Naive thymus-derived CD4-positive, alpha-beta T cell (primary cell): ENCODE measurements at regions not wholly inside any gene's neighbourhood (a gene's known extent, or its start where the extent isn't known, plus 50 kb on each side); places are given as distances from the start of the nearest gene placed in this dataset.

Source experiments
- ATAC-seq: fragments of 150-1000 bp; cut with Tn5 transposase; 2 replicates; pipeline ENCODE4 v1.10.0; 2021; ENCODE audit warnings: mild to moderate bottlenecking, moderate library complexity
- CTCF ChIA-PET: fragments of 350-600 bp; sonication (Branson Sonifier 250); formaldehyde crosslinking; loops from one replicate; lab custom pipeline; 2021; ENCODE audit warnings: antibody characterized with exemption; lab: Charles Lee
- POLR2A ChIA-PET: fragments of 350-600 bp; sonication (Branson Sonifier 250); formaldehyde crosslinking; loops from one replicate; lab custom pipeline; 2021; ENCODE audit warnings: antibody characterized with exemption, inconsistent platforms; lab: Charles Lee
- DNase-seq, 9 donors: peaks; one replicate each; pipeline versions ENCODE4 v3.0.0 to v3.0.0-alpha.2; 2020 to 2022; ENCODE audit warnings: mixed read lengths in 1 of 9
- H3K27ac ChIP-seq: one replicate; pipeline ENCODE4 v1.7.0; 2013; ENCODE audit warnings: mild to moderate bottlenecking, low read depth, low read length, moderate library complexity
- H3K27me3 ChIP-seq, 2 donors: one replicate each; pipeline ENCODE4 v1.7.0; 2013; ENCODE audit warnings: low read length in 2 of 2, mild to moderate bottlenecking in 2 of 2, moderate library complexity in 2 of 2; ENCODE audit not compliant: control insufficient read depth in 2 of 2, insufficient read depth in 2 of 2
- H3K36me3 ChIP-seq, 3 experiments: 1 replicate in 2 of 3; 2 replicates in 1 of 3; pipeline ENCODE4 v1.7.0; 2013; ENCODE audit warnings: low read length in 3 of 3, mild to moderate bottlenecking in 3 of 3, moderate library complexity in 1 of 3; ENCODE audit not compliant: insufficient read depth in 3 of 3, control insufficient read depth in 2 of 3
- H3K4me1 ChIP-seq, 2 donors: one replicate each; pipeline ENCODE4 v1.7.0; 2013; ENCODE audit warnings: low read length in 2 of 2, mild to moderate bottlenecking in 2 of 2, moderate library complexity in 1 of 2; ENCODE audit not compliant: control insufficient read depth in 2 of 2, insufficient read depth in 2 of 2
- H3K4me3 ChIP-seq: 2 replicates; pipeline ENCODE4 v1.7.0; 2013; ENCODE audit warnings: mild to moderate bottlenecking, low read length
- H3K9me3 ChIP-seq, 3 experiments: 1 replicate in 2 of 3; 2 replicates in 1 of 3; pipeline ENCODE4 v1.7.0; 2013; ENCODE audit warnings: low read length in 3 of 3; ENCODE audit not compliant: control insufficient read depth in 2 of 3
- H3K27ac Mint-ChIP-seq, 9 donors: one replicate each; pipeline ENCODE4 v1.8.0; 2020 to 2022; ENCODE audit warnings: mixed read lengths in 9 of 9, mild to moderate bottlenecking in 8 of 9, moderate library complexity in 5 of 9, inconsistent platforms in 2 of 9
- H3K27me3 Mint-ChIP-seq, 5 donors: one replicate each; pipeline ENCODE4 v1.8.0; 2021 to 2022; ENCODE audit warnings: mixed read lengths in 5 of 5, mild to moderate bottlenecking in 1 of 5
- H3K36me3 Mint-ChIP-seq, 5 donors: one replicate each; pipeline ENCODE4 v1.8.0; 2020 to 2022; ENCODE audit warnings: mixed read lengths in 5 of 5, mild to moderate bottlenecking in 3 of 5, inconsistent platforms in 1 of 5
- H3K4me1 Mint-ChIP-seq, 7 donors: one replicate each; pipeline ENCODE4 v1.8.0; 2020 to 2022; ENCODE audit warnings: mixed read lengths in 7 of 7, mild to moderate bottlenecking in 3 of 7, inconsistent platforms in 1 of 7
- H3K4me3 Mint-ChIP-seq, 10 donors: one replicate each; pipeline ENCODE4 v1.8.0; 2020 to 2022; ENCODE audit warnings: mild to moderate bottlenecking in 10 of 10, mixed read lengths in 10 of 10, moderate library complexity in 6 of 10, inconsistent platforms in 2 of 10
- H3K9me3 Mint-ChIP-seq, 11 donors: one replicate each; pipeline ENCODE4 v1.8.0; 2020 to 2022; ENCODE audit warnings: mixed read lengths in 11 of 11, mild to moderate bottlenecking in 4 of 11, inconsistent platforms in 1 of 11, moderate library complexity in 1 of 11
- intact Hi-C, 2 donors: fragments of 100-400 bp; cut with micrococcal nuclease; formaldehyde crosslinking; loops; one replicate each; pipeline ENCODE4 v1.15.1; 2023

DNA sequence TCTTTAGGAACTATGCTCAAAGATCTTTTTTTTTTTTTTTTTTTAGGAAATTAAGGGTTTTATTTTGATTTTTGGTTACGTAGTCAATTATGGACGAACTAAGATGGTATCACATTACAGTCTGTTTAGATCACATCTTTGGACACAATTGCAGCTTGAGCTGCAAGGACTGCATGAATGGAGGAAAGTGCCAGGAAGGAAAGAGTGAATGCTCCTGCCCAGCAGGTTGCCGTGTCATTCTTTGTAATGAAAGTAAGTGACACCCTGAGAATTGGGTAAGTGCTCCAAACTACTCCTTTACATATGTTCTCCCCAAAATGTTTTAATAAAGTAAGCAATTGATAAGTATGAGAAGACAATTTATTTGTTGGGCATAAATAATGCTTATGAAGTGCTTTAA is 716.5 kb upstream of the GOLIM4 start:
- no peaks in the 10 kb centered on the region for H3K36me3 ChIP-seq
- ATAC-seq = no peak
- no peaks in the 10 kb centered on the region for H3K9me3 ChIP-seq
- Mint-ChIP-seq H3K4me3 (no peak overlapping the region), H3K27ac (no peak overlapping the region), H3K4me1 (no peaks in the 10 kb centered on the region), H3K27me3 (no peaks in the 10 kb centered on the region), H3K9me3 (peaks cover 0 to 8% (median 0%) of the 10 kb centered on the region in 11 donors), H3K36me3 (no peaks in the 10 kb centered on the region)
- no peaks in the 10 kb centered on the region for H3K27me3 ChIP-seq
- no peaks in the 10 kb centered on the region for H3K4me1 ChIP-seq
- H3K4me3 ChIP-seq = no peak overlapping the region
- intact Hi-C loops = no loop called here
- ChIA-PET CTCF (no interaction called here), POLR2A (no interaction called here)
- no peak for DNase-seq
- H3K27ac ChIP-seq = no peak overlapping the region

GRCh38 chr3:168808596-168808995 is 712.9 kb upstream of the GOLIM4 start:
- intact Hi-C loops = no loop called here
- H3K4me3 ChIP-seq = no peak overlapping the region
- no peak for ATAC-seq
- H3K36me3 ChIP-seq = no peaks in the 10 kb centered on the region
- H3K27me3 Mint-ChIP-seq = no peaks in the 10 kb centered on the region
- no peaks in the 10 kb centered on the region for H3K27me3 ChIP-seq
- DNase-seq = no peak
- H3K36me3 Mint-ChIP-seq = no peaks in the 10 kb centered on the region
- no peaks in the 10 kb centered on the region for H3K4me1 ChIP-seq
- H3K27ac ChIP-seq = no peak overlapping the region
- ChIA-PET CTCF (no interaction called here), POLR2A (no interaction called here)
- H3K9me3 Mint-ChIP-seq = peaks cover 0 to 5% (median 0%) of the 10 kb centered on the region in 11 donors
- H3K9me3 ChIP-seq = no peaks in the 10 kb centered on the region
- no peak overlapping the region for H3K4me3 Mint-ChIP-seq
- H3K4me1 Mint-ChIP-seq = no peaks in the 10 kb centered on the region
- H3K27ac Mint-ChIP-seq = no peak overlapping the region

- peaks cover 0 to 5% (median 0%) of the 10 kb centered on the region in 11 donors for H3K9me3 Mint-ChIP-seq
- H3K36me3 ChIP-seq = no peaks in the 10 kb centered on the region
- no peak overlapping the region for H3K4me3 ChIP-seq
- no peak overlapping the region for H3K27ac Mint-ChIP-seq
- no peaks in the 10 kb centered on the region for H3K27me3 ChIP-seq
- no peaks in the 10 kb centered on the region for H3K9me3 ChIP-seq
- H3K4me1 Mint-ChIP-seq = no peaks in the 10 kb centered on the region
- ChIA-PET CTCF (no interaction called here), POLR2A (no interaction called here)
- H3K27me3 Mint-ChIP-seq = no peaks in the 10 kb centered on the region
- no peaks in the 10 kb centered on the region for H3K36me3 Mint-ChIP-seq
- intact Hi-C loops = no loop called here
- H3K4me3 Mint-ChIP-seq = no peak overlapping the region
- ATAC-seq (no peak), DNase-seq (no peak)
- H3K27ac ChIP-seq = no peak overlapping the region
- H3K4me1 ChIP-seq = no peaks in the 10 kb centered on the region
These were observed 711.7 kb upstream of the GOLIM4 start for GRCh38 chr3:168807448-168807847.

DNA sequence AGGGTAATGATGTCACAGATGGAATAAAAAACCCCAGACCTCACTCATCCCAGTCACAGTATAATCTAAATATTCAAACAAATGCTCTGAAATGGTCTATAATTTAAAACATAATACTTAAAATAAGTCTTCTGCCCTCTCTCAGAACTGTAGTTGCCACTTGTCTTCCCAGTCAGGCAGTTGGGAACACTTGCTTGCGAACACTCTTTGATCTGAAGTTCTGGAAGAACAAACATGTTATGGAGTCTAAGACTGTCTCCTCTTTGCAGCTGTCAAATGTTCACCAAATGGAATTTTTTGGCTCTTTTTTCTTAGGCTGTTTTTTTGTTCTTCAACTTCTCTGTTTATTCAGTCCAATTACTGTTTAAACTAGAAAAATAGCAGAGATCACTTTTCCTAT is 711.1 kb upstream of the GOLIM4 start:
- H3K36me3 Mint-ChIP-seq = no peaks in the 10 kb centered on the region
- intact Hi-C loops = no loop called here
- H3K4me1 Mint-ChIP-seq = no peaks in the 10 kb centered on the region
- Histone ChIP-seq H3K4me3 (no peak overlapping the region), H3K27me3 (no peaks in the 10 kb centered on the region), H3K4me1 (no peaks in the 10 kb centered on the region), H3K27ac (no peak overlapping the region), H3K9me3 (no peaks in the 10 kb centered on the region), H3K36me3 (no peaks in the 10 kb centered on the region)
- ATAC-seq (no peak), DNase-seq (no peak)
- no peak overlapping the region for H3K27ac Mint-ChIP-seq
- no peak overlapping the region for H3K4me3 Mint-ChIP-seq
- POLR2A ChIA-PET = no interaction called here
- H3K9me3 Mint-ChIP-seq = peaks cover 0 to 5% (median 0%) of the 10 kb centered on the region in 11 donors
- H3K27me3 Mint-ChIP-seq = no peaks in the 10 kb centered on the region
- CTCF ChIA-PET = no interaction called here

- H3K4me3 ChIP-seq = no peak overlapping the region
- H3K4me1 ChIP-seq = no peaks in the 10 kb centered on the region
- no peak overlapping the region for H3K27ac ChIP-seq
- Mint-ChIP-seq H3K9me3 (peaks cover 0 to 4% (median under 1%) of the 10 kb centered on the region in 11 donors), H3K4me1 (no peaks in the 10 kb centered on the region), H3K36me3 (no peaks in the 10 kb centered on the region), H3K27me3 (peaks cover 0 to 4% (median 0%) of the 10 kb centered on the region in 5 donors), H3K27ac (no peak overlapping the region), H3K4me3 (no peak overlapping the region)
- DNase-seq (no peak), ATAC-seq (no peak)
- H3K9me3 ChIP-seq = no peaks in the 10 kb centered on the region
- POLR2A ChIA-PET = no interaction called here
- H3K36me3 ChIP-seq = no peaks in the 10 kb centered on the region
- intact Hi-C loops = no loop called here
- H3K27me3 ChIP-seq = no peaks in the 10 kb centered on the region
- CTCF ChIA-PET = no interaction called here
These were observed 707.8 kb upstream of the GOLIM4 start for GRCh38 chr3:168803536-168803935.

DNA sequence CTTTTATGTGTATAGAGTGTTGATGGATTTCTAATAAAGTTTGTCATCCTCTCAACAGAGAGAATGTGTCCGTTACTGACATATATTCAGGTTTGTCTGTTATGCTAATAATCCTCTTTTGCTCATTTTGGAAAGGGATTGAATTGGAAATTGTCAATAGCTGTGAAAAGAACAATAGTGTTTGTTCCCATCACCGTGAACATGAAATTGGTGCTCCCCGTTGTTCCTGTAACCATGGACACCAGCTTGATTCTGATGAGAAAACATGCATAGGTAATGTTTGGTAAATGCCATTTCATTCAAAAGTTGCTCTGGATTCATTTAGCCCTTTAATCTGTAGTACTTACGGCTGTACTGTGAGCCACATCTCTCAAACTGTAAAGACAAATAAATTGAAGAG is 707.0 kb upstream of the GOLIM4 start:
- Histone ChIP-seq H3K4me1 (no peaks in the 10 kb centered on the region), H3K27ac (no peak overlapping the region), H3K4me3 (no peak overlapping the region), H3K36me3 (no peaks in the 10 kb centered on the region), H3K27me3 (no peaks in the 10 kb centered on the region), H3K9me3 (no peaks in the 10 kb centered on the region)
- Mint-ChIP-seq H3K36me3 (no peaks in the 10 kb centered on the region), H3K4me3 (no peak overlapping the region), H3K4me1 (no peaks in the 10 kb centered on the region), H3K9me3 (peaks cover 0 to 5% (median 1%) of the 10 kb centered on the region in 11 donors), H3K27ac (no peak overlapping the region), H3K27me3 (peaks cover 0 to 4% (median 0%) of the 10 kb centered on the region in 5 donors)
- intact Hi-C loops = no loop called here
- ChIA-PET CTCF (no interaction called here), POLR2A (no interaction called here)
- DNase-seq (no peak), ATAC-seq (no peak)

DNA sequence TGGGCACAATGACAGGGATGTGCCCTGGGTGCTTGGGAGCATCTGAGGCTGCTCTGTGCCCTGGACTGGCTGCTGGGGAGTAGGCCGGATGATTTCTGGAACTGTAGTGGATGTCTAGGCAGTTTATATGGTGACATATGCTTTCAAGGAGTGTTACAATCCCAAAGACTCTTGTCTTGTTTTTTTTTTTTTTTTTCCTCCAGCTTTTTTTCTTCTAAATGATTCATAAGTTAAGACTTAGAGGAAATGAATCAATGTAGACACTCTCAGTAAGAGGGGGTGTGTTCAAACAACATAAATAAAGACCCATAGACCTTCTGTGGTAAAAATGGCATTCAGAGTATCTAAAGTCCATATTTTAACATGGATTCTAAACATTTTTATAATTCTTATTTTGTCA is 706.1 kb upstream of the GOLIM4 start:
- CTCF ChIA-PET = no interaction called here

More for the DNA sequence above, 706.1 kb upstream of the GOLIM4 start:
- Histone ChIP-seq H3K9me3 (no peaks in the 10 kb centered on the region), H3K4me3 (no peak overlapping the region), H3K4me1 (no peaks in the 10 kb centered on the region), H3K36me3 (no peaks in the 10 kb centered on the region), H3K27ac (no peak overlapping the region), H3K27me3 (no peaks in the 10 kb centered on the region)
- peaks cover 0 to 4% (median 0%) of the 10 kb centered on the region in 5 donors for H3K27me3 Mint-ChIP-seq
- intact Hi-C loops = no loop called here
- ATAC-seq = no peak
- H3K27ac Mint-ChIP-seq = no peak overlapping the region
- H3K4me3 Mint-ChIP-seq = no peak overlapping the region
- H3K36me3 Mint-ChIP-seq = no peaks in the 10 kb centered on the region
- peaks cover 0 to 5% (median 1%) of the 10 kb centered on the region in 11 donors for H3K9me3 Mint-ChIP-seq
- H3K4me1 Mint-ChIP-seq = no peaks in the 10 kb centered on the region
- POLR2A ChIA-PET = no interaction called here
- no peak for DNase-seq
